Vagina (tissue), 2 donors: ENCODE measurements at regions not wholly inside any gene's neighbourhood (a gene's known extent, or its start where the extent isn't known, plus 50 kb on each side); places are given as distances from the start of the nearest gene placed in this dataset.

Experiments
- DNase-seq, 2 donors: peaks; one replicate each; pipeline ENCODE4 v3.0.0-alpha.2; 2017; ENCODE audit errors: extremely low spot score in 2 of 2
- H3K27ac ChIP-seq: fragments of 200-600 bp; sonication (generic); one replicate; pipeline ENCODE4 v1.5.1; 2019
- H3K27me3 ChIP-seq: fragments of 200-600 bp; sonication (generic); one replicate; pipeline ENCODE4 v1.5.1; 2019
- H3K36me3 ChIP-seq, 2 donors: fragments of 200-600 bp; sonication (generic); one replicate each; pipeline ENCODE4 v1.5.1; 2017 to 2019
- H3K4me1 ChIP-seq: fragments of 200-600 bp; sonication (generic); one replicate; pipeline ENCODE4 v1.5.1; 2019
- H3K4me3 ChIP-seq, 2 donors: fragments of 200-600 bp; sonication (generic); 1 replicate in 1 of 2; 2 replicates in 1 of 2; pipeline ENCODE4 v1.5.1; 2016 to 2019
- H3K9me3 ChIP-seq: fragments of 200-600 bp; sonication (generic); one replicate; pipeline ENCODE4 v1.5.1; 2019
- POLR2A ChIP-seq, 2 donors: fragments of 450-650 bp; IDR thresholded peaks; one replicate each; pipeline ENCODE4 v1.6.1; 2017; ENCODE audit warnings: antibody characterized with exemption in 2 of 2, mild to moderate bottlenecking in 2 of 2, moderate library complexity in 2 of 2
- POLR2AphosphoS5 ChIP-seq, 2 donors: sonication (generic); formaldehyde crosslinking; IDR thresholded peaks; one replicate each; pipeline ENCODE4 v1.9.0; 2017; ENCODE audit warnings: antibody characterized with exemption in 2 of 2, mild to moderate bottlenecking in 2 of 2, low read depth in 1 of 2; ENCODE audit not compliant: insufficient read depth in 1 of 2
- intact Hi-C: fragments of 100-400 bp; cut with DNase I; formaldehyde crosslinking; loops from one replicate; pipeline ENCODE4 v1.15.1; 2023
- TF ChIP-seq, protein P1 (sequence below), 3 experiments: fragments of 450-650 bp in 2 of 3; fragments of 200-600 bp in 1 of 3; sonication (generic) in 1 of 3; IDR thresholded peaks; one replicate each; pipeline ENCODE4 v1.5.1; 2017 to 2019; ENCODE audit warnings: antibody characterized with exemption in 3 of 3, mild to moderate bottlenecking in 2 of 3, moderate library complexity in 2 of 3

DNA sequence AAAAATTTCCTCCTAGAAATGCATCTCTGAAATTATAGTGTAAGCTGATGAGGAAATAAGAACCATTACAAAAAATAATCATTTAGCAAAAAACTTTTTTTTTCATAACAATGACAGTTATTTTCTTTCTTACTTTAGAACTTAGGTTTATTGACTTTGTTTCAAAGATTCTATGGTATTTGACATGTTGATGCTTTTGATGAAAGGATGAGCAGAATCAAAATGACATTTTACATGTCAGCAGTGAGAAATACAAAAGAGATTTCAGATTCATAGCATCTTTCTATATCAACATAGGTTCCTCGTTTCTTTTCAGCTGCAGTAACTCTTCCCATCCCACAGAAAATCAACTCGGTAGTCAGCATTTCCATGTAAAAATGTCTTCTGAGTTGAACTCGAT, 1226.6 kb upstream of the C9orf72 start:
- Histone ChIP-seq H3K4me3 (no peak overlapping the region), H3K9me3 (no peaks in the 10 kb centered on the region), H3K4me1 (no peaks in the 10 kb centered on the region), H3K36me3 (no peaks in the 10 kb centered on the region), H3K27ac (no peak overlapping the region), H3K27me3 (no peaks in the 10 kb centered on the region)
- intact Hi-C loops, result no loop called here
- TF ChIP-seq POLR2A (IDR thresholded peaks at IDR 0.05) (no peak), POLR2AphosphoS5 (IDR thresholded peaks at IDR 0.05; ENCODE audit: insufficient read depth in 1 of 2, low read depth in 1 of 2) (no peak)
- TF ChIP-seq, protein P1, sequence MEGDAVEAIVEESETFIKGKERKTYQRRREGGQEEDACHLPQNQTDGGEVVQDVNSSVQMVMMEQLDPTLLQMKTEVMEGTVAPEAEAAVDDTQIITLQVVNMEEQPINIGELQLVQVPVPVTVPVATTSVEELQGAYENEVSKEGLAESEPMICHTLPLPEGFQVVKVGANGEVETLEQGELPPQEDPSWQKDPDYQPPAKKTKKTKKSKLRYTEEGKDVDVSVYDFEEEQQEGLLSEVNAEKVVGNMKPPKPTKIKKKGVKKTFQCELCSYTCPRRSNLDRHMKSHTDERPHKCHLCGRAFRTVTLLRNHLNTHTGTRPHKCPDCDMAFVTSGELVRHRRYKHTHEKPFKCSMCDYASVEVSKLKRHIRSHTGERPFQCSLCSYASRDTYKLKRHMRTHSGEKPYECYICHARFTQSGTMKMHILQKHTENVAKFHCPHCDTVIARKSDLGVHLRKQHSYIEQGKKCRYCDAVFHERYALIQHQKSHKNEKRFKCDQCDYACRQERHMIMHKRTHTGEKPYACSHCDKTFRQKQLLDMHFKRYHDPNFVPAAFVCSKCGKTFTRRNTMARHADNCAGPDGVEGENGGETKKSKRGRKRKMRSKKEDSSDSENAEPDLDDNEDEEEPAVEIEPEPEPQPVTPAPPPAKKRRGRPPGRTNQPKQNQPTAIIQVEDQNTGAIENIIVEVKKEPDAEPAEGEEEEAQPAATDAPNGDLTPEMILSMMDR (IDR thresholded peaks at IDR 0.05), result no peak
- DNase-seq, result no peak

DNA sequence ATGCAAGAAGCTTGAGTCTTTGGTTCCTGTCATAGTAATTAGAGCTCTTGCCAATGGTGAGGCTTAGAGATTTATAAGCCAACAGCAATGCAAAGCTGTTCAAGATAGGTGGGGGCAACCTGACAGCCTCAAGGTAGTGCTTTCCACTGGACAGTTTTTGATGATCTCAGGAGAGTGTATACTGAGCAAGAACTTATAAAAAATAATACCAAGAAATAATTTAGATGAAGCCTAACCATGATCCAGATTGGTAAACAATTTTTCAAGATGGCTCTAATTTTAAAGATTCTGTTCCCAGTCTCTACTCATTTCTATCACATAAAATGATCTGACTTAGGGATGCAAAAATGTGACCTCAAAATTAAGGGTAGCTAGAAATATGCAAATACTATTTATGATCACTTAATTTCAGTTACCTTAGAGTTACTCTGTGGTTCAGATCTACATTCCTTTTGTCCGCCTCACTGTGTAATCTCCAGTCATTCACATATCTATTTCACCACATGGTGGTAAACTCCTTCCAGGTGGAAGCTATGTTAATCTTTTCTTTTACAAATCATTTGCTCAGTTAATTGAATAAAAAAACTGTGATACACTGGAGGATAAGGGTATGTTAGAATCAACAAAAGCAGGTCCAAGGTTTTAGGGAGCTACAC, 1228.0 kb upstream of the C9orf72 start:
- H3K4me3 ChIP-seq, result no peak overlapping the region
- H3K4me1 ChIP-seq, result no peaks in the 10 kb centered on the region
- no peaks in the 10 kb centered on the region for H3K9me3 ChIP-seq
- DNase-seq, result no peak
- intact Hi-C loops, result no loop called here
- no peaks in the 10 kb centered on the region for H3K36me3 ChIP-seq
- TF ChIP-seq POLR2A (IDR thresholded peaks at IDR 0.05), result no peak
- TF ChIP-seq, protein P1 (IDR thresholded peaks at IDR 0.05), result no peak
- TF ChIP-seq POLR2AphosphoS5 (IDR thresholded peaks at IDR 0.05; ENCODE audit: insufficient read depth in 1 of 2, low read depth in 1 of 2), result no peak
- H3K27ac ChIP-seq, result no peak overlapping the region
- H3K27me3 ChIP-seq, result no peaks in the 10 kb centered on the region

DNA sequence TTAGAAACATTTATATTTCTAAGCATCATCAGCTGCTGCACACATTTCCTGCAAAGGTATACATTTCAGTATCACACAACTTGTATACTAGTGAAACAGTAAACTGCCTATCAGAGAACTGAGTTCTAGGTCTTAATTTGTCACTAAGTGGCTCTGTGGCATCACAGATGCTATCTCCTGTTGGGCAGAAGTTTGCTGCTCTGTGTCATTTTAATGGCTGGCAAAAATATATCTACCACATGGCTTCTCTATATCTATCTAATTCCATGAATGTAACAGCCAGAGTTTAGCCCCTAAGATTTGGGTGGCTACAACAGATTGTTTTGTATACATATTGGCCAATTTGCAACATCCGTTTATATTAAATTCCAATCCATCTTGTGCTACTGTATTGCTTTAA, 1231.9 kb upstream of the C9orf72 start:
- Histone ChIP-seq H3K36me3 (no peaks in the 10 kb centered on the region), H3K27me3 (no peaks in the 10 kb centered on the region), H3K27ac (no peak overlapping the region), H3K4me3 (no peak overlapping the region), H3K9me3 (no peaks in the 10 kb centered on the region), H3K4me1 (no peaks in the 10 kb centered on the region)
- intact Hi-C loops, result no loop called here
- DNase-seq, result no peak
- TF ChIP-seq, protein P1 (IDR thresholded peaks at IDR 0.05), result no peak
- TF ChIP-seq POLR2A (IDR thresholded peaks at IDR 0.05), result no peak
- no peak for TF ChIP-seq POLR2AphosphoS5 (IDR thresholded peaks at IDR 0.05; ENCODE audit: insufficient read depth in 1 of 2, low read depth in 1 of 2)

DNA sequence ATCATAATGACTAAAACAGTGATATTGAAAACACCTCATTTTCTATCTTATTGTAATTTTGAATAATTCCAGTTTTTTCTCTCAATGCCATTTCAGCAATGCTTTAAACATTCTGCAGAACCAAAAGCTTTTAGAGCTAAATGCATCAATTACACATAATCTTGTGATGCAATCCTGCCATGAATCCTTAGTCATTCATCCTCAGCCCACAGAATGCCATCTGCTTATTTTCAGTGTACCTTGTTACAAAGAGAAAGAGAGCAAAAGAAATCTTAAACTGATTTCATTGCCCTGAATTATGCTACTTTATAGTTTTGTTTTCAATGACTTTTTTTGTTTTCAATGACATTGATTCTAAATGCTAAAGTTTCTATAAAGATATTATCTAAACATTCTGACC, 1234.8 kb upstream of the C9orf72 start:
- no peaks in the 10 kb centered on the region for H3K9me3 ChIP-seq
- no peak overlapping the region for H3K27ac ChIP-seq
- H3K4me3 ChIP-seq, result no peak overlapping the region
- no peaks in the 10 kb centered on the region for H3K4me1 ChIP-seq
- H3K27me3 ChIP-seq, result no peaks in the 10 kb centered on the region
- intact Hi-C loops, result no loop called here
- TF ChIP-seq, protein P1 (IDR thresholded peaks at IDR 0.05), result no peak
- TF ChIP-seq POLR2AphosphoS5 (IDR thresholded peaks at IDR 0.05; ENCODE audit: insufficient read depth in 1 of 2, low read depth in 1 of 2) (no peak), POLR2A (IDR thresholded peaks at IDR 0.05) (no peak)
- H3K36me3 ChIP-seq, result no peaks in the 10 kb centered on the region
- no peak for DNase-seq

DNA sequence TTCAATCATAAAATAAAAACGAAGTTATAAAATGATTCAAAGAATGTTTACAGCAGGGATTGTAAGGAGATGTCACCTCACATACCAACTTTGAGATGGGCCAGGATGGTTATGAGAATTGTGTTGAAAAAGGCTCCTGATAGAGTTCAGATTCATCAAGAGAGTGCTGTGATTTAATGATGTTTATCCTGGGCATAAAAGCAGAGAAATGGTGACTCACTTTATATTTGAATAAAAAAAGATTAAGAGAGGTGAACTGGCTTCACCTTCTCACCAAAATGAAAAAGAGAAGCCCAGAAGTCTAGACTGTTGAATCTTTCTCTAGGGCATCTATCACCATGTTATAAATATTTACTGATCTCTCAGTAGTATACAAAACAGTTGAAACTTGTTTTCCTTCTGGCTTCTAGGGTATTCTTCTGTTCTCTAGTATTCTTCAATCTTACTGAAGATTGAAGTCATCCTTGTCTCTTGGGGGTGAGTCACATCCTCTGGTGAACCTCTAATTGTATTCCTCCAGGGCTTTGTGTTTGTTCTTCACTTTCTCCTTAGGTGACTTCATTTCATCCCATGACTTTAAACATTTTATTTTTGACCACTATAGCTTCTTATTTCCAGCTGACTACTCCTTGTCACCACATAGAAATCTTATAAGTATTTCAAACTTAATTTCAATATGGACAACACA, 1237.3 kb upstream of the C9orf72 start:
- DNase-seq, result no peak
- Histone ChIP-seq H3K27ac (no peak overlapping the region), H3K4me1 (no peaks in the 10 kb centered on the region), H3K9me3 (no peaks in the 10 kb centered on the region), H3K27me3 (no peaks in the 10 kb centered on the region), H3K4me3 (no peak overlapping the region), H3K36me3 (no peaks in the 10 kb centered on the region)
- no peak for TF ChIP-seq POLR2A (IDR thresholded peaks at IDR 0.05)
- TF ChIP-seq, protein P1 (IDR thresholded peaks at IDR 0.05), result no peak
- TF ChIP-seq POLR2AphosphoS5 (IDR thresholded peaks at IDR 0.05; ENCODE audit: insufficient read depth in 1 of 2, low read depth in 1 of 2), result no peak
- intact Hi-C loops, result no loop called here
